ENCODE measurements at regions not wholly inside any gene's neighbourhood (a gene's known extent, or its start where the extent isn't known, plus 50 kb on each side); places are given as distances from the start of the nearest gene placed in this dataset.

- H3K4me3 ChIP-seq = no peak overlapping the region
- no peaks in the 10 kb centered on the region for H3K9me3 ChIP-seq
- no peak for DNase-seq
- in situ Hi-C loops (cut with MboI; ENCODE audit: low pct_ligation_motif_present in 1 of 4, low pct_unique_long_range_greater_than_20kb in 1 of 4, low sequenced_read_pairs in 3 of 4) = no loop called here
- intact Hi-C loops (cut with DNase I; ENCODE audit: low total_unique reads) = no loop called here
- no peak overlapping the region for H3K27ac ChIP-seq
- TF ChIP-seq POLR2AphosphoS5 (IDR thresholded peaks at IDR 0.05) (no peak), POLR2A (IDR thresholded peaks at IDR 0.05) (no peak), EP300 (IDR thresholded peaks at IDR 0.05; ENCODE audit: low read depth) (no peak)
- no peaks in the 10 kb centered on the region for H3K27me3 ChIP-seq
- H3K36me3 ChIP-seq = no peaks in the 10 kb centered on the region
- 44 to 73% methylated on average over 1 of the region's 1 CpG for WGBS, 2 donors (ENCODE audit: low coverage in 1 of 2)
- no peaks in the 10 kb centered on the region for H3K4me1 ChIP-seq
Observed at GRCh38 chr5:112077180-112077579, 320.2 kb upstream of the NREP start.

- Histone ChIP-seq H3K36me3 (no peaks in the 10 kb centered on the region), H3K4me1 (no peaks in the 10 kb centered on the region), H3K27ac (no peak overlapping the region), H3K9me3 (no peaks in the 10 kb centered on the region), H3K27me3 (no peaks in the 10 kb centered on the region), H3K4me3 (no peak overlapping the region)
- DNase-seq = no peak
- in situ Hi-C loops (cut with MboI; ENCODE audit: low pct_ligation_motif_present in 1 of 4, low pct_unique_long_range_greater_than_20kb in 1 of 4, low sequenced_read_pairs in 3 of 4) = no loop called here
- intact Hi-C loops (cut with DNase I; ENCODE audit: low total_unique reads) = no loop called here
- TF ChIP-seq EP300 (IDR thresholded peaks at IDR 0.05; ENCODE audit: low read depth) (no peak), POLR2AphosphoS5 (IDR thresholded peaks at IDR 0.05) (no peak), CTCF (IDR thresholded peaks at IDR 0.05) (no peak), POLR2A (IDR thresholded peaks at IDR 0.05) (no peak)
- 53% methylated on average over 1 of the region's 1 CpG; no CpG with 5 or more reads in 1 of the 2 donors for WGBS, 2 donors (ENCODE audit: low coverage in 1 of 2)
Observed at GRCh38 chr5:112070022-112070421, 313.0 kb upstream of the NREP start.

GRCh38 chr5:112069329-112069728 is 312.3 kb upstream of the NREP start:
- in situ Hi-C loops (cut with MboI; ENCODE audit: low pct_ligation_motif_present in 1 of 4, low pct_unique_long_range_greater_than_20kb in 1 of 4, low sequenced_read_pairs in 3 of 4) = no loop called here
- TF ChIP-seq EP300 (IDR thresholded peaks at IDR 0.05; ENCODE audit: low read depth) (no peak), CTCF (IDR thresholded peaks at IDR 0.05) (no peak), POLR2AphosphoS5 (IDR thresholded peaks at IDR 0.05) (no peak), POLR2A (IDR thresholded peaks at IDR 0.05) (no peak)
- H3K4me3 ChIP-seq = no peak overlapping the region
- H3K27me3 ChIP-seq = no peaks in the 10 kb centered on the region
- no peaks in the 10 kb centered on the region for H3K4me1 ChIP-seq
- no peaks in the 10 kb centered on the region for H3K36me3 ChIP-seq
- intact Hi-C loops (cut with DNase I; ENCODE audit: low total_unique reads) = no loop called here
- WGBS, 2 donors (ENCODE audit: low coverage in 1 of 2) = 70 to 75% methylated on average over 3 of the region's 3 CpGs
- H3K27ac ChIP-seq = no peak overlapping the region
- H3K9me3 ChIP-seq = no peaks in the 10 kb centered on the region
- DNase-seq = no peak

- Histone ChIP-seq H3K9me3 (no peaks in the 10 kb centered on the region), H3K36me3 (no peaks in the 10 kb centered on the region), H3K27me3 (no peaks in the 10 kb centered on the region), H3K4me3 (no peak overlapping the region), H3K27ac (no peak overlapping the region), H3K4me1 (no peaks in the 10 kb centered on the region)
- in situ Hi-C loops (cut with MboI; ENCODE audit: low pct_ligation_motif_present in 1 of 4, low pct_unique_long_range_greater_than_20kb in 1 of 4, low sequenced_read_pairs in 3 of 4) = no loop called here
- intact Hi-C loops (cut with DNase I; ENCODE audit: low total_unique reads) = no loop called here
- 55 to 61% methylated on average over 3 of the region's 3 CpGs for WGBS, 2 donors (ENCODE audit: low coverage in 1 of 2)
- TF ChIP-seq POLR2A (IDR thresholded peaks at IDR 0.05) (no peak), POLR2AphosphoS5 (IDR thresholded peaks at IDR 0.05) (no peak), EP300 (IDR thresholded peaks at IDR 0.05; ENCODE audit: low read depth) (no peak), CTCF (IDR thresholded peaks at IDR 0.05) (no peak)
- DNase-seq = no peak
Observed at GRCh38 chr5:112068593-112068992, 311.6 kb upstream of the NREP start.

GRCh38 chr5:112065781-112066180 is 308.8 kb upstream of the NREP start:
- H3K27ac ChIP-seq = no peak overlapping the region
- H3K4me3 ChIP-seq = no peak overlapping the region
- no peak for DNase-seq
- no peaks in the 10 kb centered on the region for H3K9me3 ChIP-seq
- TF ChIP-seq POLR2A (IDR thresholded peaks at IDR 0.05) = no peak
- TF ChIP-seq EP300 (IDR thresholded peaks at IDR 0.05; ENCODE audit: low read depth) = no peak
- no peak for TF ChIP-seq CTCF (IDR thresholded peaks at IDR 0.05)
- no peak for TF ChIP-seq POLR2AphosphoS5 (IDR thresholded peaks at IDR 0.05)
- H3K4me1 ChIP-seq = no peaks in the 10 kb centered on the region
- intact Hi-C loops (cut with DNase I; ENCODE audit: low total_unique reads) = no loop called here
- in situ Hi-C loops (cut with MboI; ENCODE audit: low pct_ligation_motif_present in 1 of 4, low pct_unique_long_range_greater_than_20kb in 1 of 4, low sequenced_read_pairs in 3 of 4) = no loop called here
- no peaks in the 10 kb centered on the region for H3K27me3 ChIP-seq
- no peaks in the 10 kb centered on the region for H3K36me3 ChIP-seq
